ENCODE measurements at regions not wholly inside any gene's neighbourhood (a gene's known extent, or its start where the extent isn't known, plus 50 kb on each side); places are given as distances from the start of the nearest gene placed in this dataset.
"Not testable (repeated sequence)": the region's sequence is repeated elsewhere in the genome, so short reads cannot be mapped to it uniquely, and the experiment has no call there.

DNA sequence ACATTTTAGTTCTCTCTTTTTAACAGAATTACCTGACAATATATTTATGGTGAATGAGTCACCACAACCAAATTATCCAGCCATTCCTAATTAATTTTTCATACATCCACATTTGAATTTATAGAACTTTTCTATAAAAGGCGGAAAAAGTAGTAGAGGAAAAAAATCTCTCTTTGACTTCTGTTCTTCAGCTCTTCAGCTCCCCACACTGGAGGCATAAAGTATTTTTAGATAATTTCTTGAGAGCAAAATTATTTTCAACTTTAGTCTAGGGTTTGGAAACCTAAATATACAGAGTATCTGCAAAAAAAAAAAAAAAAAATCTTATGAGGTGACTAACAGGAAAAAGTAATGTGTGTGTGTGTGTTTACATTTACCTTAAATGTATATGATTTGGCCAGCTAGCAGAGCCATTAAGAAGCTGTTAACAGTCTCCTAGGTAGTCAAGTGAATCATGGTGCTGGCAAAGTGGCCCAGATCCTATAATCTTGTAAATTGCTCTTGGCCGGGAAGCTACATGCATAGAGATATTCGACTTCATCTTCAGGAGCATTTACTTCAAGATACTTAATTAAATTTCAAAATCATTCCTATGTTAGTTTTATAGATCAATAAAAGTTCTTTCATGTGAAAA lies 383.1 kb upstream of the STEAP1 start:
- DNase-seq (ENCODE audit: low read depth), result no peak

DNA sequence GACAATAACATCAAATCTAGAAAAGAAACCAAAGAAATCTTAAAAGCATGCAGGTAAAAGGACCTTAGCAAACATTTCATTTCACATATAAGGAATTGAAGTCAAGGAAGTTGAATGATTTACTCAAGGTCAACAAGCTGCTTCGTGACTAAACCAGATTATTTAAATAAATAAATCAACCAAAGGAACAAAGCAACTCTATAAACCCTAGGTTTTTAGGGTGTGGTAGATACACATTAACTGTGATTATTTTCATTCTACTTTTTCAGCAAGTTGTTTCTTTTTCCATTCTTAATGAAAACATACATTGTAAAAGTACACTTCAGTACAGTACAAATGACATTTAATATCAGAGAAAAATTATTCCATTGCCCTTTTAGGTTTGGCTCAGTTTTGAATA lies 382.0 kb upstream of the STEAP1 start:
- no peak for DNase-seq (ENCODE audit: low read depth)

GRCh38 chr7:89773611-89774010 lies 380.7 kb upstream of the STEAP1 start:
- DNase-seq (ENCODE audit: low read depth), result no peak

GRCh38 chr7:89775459-89775858 lies 378.8 kb upstream of the STEAP1 start:
- DNase-seq (ENCODE audit: low read depth), result no peak

DNA sequence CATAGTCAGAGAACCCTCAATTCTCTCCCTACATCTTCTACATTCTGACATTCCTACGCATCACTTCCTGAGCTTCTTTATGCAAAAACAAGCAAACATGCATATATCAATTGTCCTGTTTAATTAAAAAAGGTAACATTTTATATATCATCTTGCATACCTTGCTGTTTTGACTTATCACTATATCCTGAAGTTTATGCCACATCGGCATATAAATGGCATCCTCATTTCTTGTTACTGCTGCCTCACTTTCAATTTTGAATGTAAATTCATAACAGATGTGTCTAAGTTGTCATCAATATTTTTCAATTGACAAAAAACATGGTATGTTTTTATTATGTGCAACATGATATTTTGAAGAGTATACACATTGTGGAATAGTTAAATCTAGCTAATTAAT lies 377.3 kb upstream of the STEAP1 start:
- no peak for DNase-seq (ENCODE audit: low read depth)

DNA sequence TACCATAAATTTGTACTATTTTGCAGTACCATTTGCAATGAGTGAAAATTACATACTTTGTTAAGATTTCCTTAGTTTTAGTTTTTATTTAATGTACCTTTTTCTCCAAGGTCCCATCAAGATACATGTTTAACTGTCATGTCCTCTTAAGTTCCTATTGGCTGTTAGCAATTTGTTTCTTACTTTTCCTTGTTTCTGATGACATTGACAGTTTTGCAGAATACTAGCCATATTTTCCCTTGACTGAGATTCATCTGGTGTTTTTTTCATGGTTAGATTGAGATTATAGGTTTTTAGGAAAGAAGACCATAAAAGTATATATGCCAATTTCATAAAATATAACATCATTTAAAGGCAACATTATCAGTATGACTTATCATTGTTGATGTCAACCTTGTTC lies 376.8 kb upstream of the STEAP1 start:
- DNase-seq (ENCODE audit: low read depth), result no peak

DNA sequence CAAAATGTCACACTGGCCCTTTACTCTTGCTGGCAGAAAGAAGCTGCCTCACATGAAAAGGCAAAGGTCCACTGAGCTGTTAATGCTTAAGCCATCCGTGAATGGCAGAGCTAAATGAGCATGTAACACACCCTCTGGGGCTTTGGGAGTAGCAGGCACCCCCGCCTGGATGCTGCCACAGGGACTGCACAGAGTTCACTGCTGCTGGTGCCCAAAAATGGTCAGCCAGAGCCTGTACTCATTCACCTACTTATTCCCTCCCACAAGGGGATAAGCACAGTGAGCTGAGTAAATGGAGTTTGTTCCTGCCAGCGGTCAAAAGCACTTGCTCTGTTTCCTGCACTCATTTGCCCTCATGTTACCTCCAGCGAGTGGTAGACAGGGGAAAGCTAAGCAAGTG lies 374.0 kb upstream of the STEAP1 start:
- no peak for DNase-seq (ENCODE audit: low read depth)

DNA sequence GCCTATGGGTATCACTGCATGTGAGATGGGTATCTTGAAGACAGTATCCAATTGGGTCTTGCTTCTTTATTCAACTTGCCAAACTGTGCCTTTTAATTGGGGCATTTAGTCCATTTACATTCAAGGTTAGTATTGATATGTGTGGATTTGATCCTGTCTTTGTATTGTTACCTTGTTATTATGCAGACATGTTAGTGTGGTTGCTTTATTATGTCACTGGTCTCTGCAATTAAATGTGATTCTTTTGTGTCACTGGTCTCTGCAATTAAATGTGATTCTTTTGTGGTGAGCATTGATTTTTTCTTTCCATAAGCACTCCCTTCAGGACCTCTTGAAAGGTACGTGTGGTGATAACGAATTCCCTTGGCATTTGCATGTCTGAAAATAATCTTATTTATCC lies 357.8 kb upstream of the STEAP1 start:
- no peak for DNase-seq (ENCODE audit: low read depth)

- DNase-seq (ENCODE audit: low read depth), result no peak
These were observed 356.2 kb upstream of the STEAP1 start for GRCh38 chr7:89797965-89798598.

GRCh38 chr7:89798599-89798996 lies 355.7 kb upstream of the STEAP1 start:
- no peak for DNase-seq (ENCODE audit: low read depth)

GRCh38 chr7:89800761-89801160 lies 353.5 kb upstream of the STEAP1 start:
- DNase-seq (ENCODE audit: low read depth), result no peak

- DNase-seq (ENCODE audit: low read depth), result no peak
These were observed 345.0 kb upstream of the STEAP1 start for GRCh38 chr7:89809291-89809690.

- DNase-seq (ENCODE audit: low read depth), result no peak
These were observed 341.2 kb upstream of the STEAP1 start for GRCh38 chr7:89813081-89813480.

DNA sequence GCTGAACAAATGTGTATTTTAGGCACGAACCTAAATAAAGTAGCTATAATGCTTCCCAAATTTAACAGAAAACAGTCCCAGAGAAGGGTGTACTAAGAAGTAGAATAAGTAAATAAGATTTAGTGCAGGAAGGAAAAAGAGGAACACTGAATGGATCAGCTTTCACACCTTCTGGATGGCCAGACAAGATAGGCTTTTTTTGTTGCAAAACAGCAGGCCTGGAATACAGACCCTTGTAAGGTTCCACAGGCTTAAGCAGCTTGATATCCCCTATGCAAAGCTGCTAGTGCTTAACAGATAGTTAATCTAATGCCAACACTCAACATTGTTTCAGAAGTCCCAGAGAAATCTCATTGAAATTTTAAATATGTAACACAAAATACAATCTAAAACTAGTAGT lies 328.1 kb upstream of the STEAP1 start:
- DNase-seq (ENCODE audit: low read depth), result no peak

- DNase-seq (ENCODE audit: low read depth), result no peak
These were observed 327.7 kb upstream of the STEAP1 start for GRCh38 chr7:89826557-89826956.

DNA sequence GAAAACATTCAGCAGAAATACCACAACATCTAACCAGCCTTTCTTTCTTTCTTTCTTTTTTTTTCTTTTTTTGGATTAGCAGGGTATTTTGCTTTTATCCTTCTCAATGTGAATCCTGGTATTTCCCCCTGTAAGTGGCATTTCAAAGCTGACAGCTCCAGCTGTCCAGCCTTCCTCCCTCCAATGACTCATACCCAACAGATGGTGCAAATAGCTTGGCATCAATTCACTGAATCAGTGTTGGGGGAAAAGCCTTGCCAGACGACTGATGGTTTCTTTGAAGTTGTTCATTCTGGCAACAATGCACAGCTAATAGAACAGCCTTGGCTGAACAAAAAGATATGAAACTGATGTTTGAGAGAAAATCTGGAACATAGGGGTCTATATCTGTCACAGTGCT lies 316.8 kb upstream of the STEAP1 start:
- peak; percentile 6 for DNase-seq (ENCODE audit: low read depth)

GRCh38 chr7:89839329-89839728 lies 314.9 kb upstream of the STEAP1 start:
- DNase-seq (ENCODE audit: low read depth), result no peak

- DNase-seq (ENCODE audit: low read depth), result no peak
These were observed 308.3 kb upstream of the STEAP1 start for GRCh38 chr7:89845952-89846351.

- no peak for DNase-seq (ENCODE audit: low read depth)
These were observed 305.2 kb upstream of the STEAP1 start for GRCh38 chr7:89849052-89849451.

DNA sequence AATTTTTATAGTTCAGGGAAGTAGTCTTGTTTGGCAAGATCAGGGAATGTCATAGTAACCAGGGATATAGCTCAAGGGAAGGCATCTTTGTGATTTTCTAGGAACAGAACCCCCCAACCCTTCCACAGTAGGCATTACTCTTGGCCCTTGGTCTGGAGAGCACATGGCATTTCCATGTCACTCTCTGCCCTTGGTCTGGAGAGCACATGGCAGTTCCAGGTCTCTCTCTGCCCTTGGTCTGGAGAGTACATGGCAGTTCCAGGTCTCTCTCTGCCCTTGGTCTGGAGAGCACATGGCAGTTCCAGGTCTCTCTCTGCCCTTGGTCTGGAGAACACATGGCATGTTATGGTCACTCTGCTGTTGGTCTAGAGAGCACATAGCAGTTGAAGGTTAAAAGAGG lies 297.2 kb upstream of the STEAP1 start:
- not testable (repeated sequence) for DNase-seq (ENCODE audit: low read depth)

DNA sequence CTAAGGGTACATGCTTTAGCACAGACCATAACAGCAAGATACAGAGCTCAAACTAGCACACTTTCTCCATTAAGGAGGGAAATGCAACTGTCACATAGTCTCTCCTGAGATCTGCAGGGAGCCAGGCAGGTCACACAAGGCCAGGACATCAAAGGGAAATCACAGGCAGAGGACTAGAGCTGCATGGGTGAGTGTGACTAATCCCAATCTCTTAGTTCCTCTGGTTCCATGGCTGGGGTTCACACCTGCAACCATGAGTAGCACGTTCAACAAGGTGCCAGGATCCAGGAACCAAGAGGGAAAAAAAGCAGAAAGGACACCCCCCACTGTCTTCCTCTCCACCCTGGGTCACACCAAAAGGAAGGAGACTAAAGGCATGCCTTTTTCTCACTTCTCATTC lies 296.5 kb upstream of the STEAP1 start:
- no peak for DNase-seq (ENCODE audit: low read depth)

- DNase-seq (ENCODE audit: low read depth), result no peak
These were observed 266.8 kb upstream of the STEAP1 start for GRCh38 chr7:89887489-89887888.

DNA sequence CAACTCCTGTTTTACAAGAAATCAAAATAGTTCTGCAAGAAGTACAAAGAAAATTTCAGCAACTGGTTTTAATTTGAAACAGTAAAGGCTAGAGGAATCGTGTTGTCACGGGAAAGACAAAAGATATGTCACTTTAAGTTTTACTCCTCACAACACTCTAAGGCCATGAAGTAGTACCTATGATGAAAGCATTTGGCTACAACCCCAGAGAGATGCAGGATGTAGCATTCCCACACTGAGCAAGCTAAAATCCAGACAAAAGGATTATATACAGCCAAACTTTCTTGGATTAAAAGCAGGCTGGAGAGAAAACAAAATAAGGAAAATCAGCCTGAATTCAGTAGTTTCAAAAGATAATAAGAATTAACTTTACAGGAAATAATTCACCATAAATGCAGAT lies 245.5 kb upstream of the STEAP1 start:
- DNase-seq (ENCODE audit: low read depth), result no peak

- no peak for DNase-seq (ENCODE audit: low read depth)
These were observed 239.6 kb upstream of the STEAP1 start for GRCh38 chr7:89914711-89915110.

Data from GM04503 (cell line).